ENCODE measurements at regions not wholly inside any gene's neighbourhood (a gene's known extent, or its start where the extent isn't known, plus 50 kb on each side); places are given as distances from the start of the nearest gene placed in this dataset.
"Not testable (repeated sequence)": the region's sequence is repeated elsewhere in the genome, so short reads cannot be mapped to it uniquely, and the experiment has no call there.

DNA sequence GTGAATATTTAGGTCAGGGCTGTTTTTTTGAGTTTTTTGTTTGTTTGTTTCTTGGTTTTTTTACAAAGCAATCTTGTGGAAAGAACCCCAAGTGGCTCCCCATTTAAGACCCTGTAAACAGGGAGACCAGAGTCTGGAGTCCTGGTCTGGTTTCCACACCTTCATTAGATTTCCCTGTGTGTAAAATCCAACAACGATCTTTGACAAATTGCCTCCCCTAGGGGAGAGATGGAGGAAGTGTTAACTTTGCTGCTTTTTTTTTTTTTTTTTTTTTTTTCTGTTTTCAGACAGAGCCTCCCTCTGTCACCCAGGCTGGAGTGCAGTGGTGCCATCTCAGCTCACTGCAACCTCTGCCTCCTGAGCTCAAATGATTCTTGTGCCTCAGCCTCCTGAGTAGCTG lies 77.4 kb downstream of the ART5 start:
- TF ChIP-seq ZNF274 (IDR thresholded peaks at IDR 0.05; ENCODE audit: low read depth, low read length); SUZ12 (IDR thresholded peaks at IDR 0.05; ENCODE audit: extremely low read depth, insufficient read depth, insufficient read length); YY1 (IDR thresholded peaks at IDR 0.05; ENCODE audit: insufficient read depth, insufficient read length): not testable (repeated sequence)

Data from NT2/D1 (cell line).